Stimulated activated naive CD8-positive, alpha-beta T cell treated with anti-CD3 and anti-CD28 coated beads, Interleukin-15, Interleukin-2, amounts not matched to agents 100 ng/mL and 50 ng/mL, for 24 hours (primary cell): ENCODE measurements at regions not wholly inside any gene's neighbourhood (a gene's known extent, or its start where the extent isn't known, plus 50 kb on each side); places are given as distances from the start of the nearest gene placed in this dataset.

Experiments used
- H3K27ac Mint-ChIP-seq: one replicate; pipeline ENCODE4 v1.8.0; 2021; ENCODE audit warnings: mild to moderate bottlenecking, mixed read lengths
- H3K27me3 Mint-ChIP-seq: one replicate; pipeline ENCODE4 v1.8.0; 2021; ENCODE audit warnings: mixed read lengths
- H3K36me3 Mint-ChIP-seq: one replicate; pipeline ENCODE4 v1.8.0; 2021; ENCODE audit warnings: low read depth, mixed read lengths
- H3K4me1 Mint-ChIP-seq: one replicate; pipeline ENCODE4 v1.8.0; 2021; ENCODE audit warnings: low read depth, mixed read lengths
- H3K4me3 Mint-ChIP-seq: one replicate; pipeline ENCODE4 v1.8.0; 2021; ENCODE audit warnings: mild to moderate bottlenecking, mixed read lengths
- H3K9me3 Mint-ChIP-seq: one replicate; pipeline ENCODE4 v1.8.0; 2021; ENCODE audit warnings: mixed read lengths

DNA sequence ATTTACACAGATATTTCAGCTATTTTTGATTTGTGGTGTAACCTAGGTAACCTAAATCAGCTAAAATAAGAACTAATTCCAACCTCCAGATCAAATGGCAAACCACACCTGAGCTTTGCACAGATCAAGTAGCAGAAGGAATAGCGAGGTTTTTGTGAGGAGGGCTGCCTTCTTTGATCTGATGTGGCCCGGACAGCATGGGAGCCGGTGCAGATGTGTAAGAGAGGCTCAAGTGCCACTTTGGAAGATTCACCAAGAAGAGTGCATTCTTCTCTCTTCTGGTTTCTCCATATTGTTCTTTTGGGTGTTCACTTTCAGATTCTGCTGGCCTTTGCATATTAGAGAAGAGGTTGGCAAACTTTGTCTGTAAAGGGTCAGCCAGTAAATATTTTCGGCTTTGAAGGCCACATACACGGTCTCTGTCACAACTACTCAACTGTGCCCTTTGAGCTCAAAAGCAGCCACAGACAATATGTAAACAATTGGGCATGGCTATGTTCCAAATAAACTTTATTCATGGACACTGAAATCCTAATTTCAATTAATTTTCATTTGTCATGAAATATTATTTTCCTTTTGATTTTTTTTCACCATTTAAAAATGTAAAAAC lies 78.9 kb upstream of the FAM9C start:
- Mint-ChIP-seq H3K9me3 (no peaks in the 10 kb centered on the region), H3K36me3 (no peaks in the 10 kb centered on the region), H3K4me1 (peaks cover 63% of the 10 kb centered on the region), H3K4me3 (peak overlapping the region; percentile 44), H3K27me3 (no peaks in the 10 kb centered on the region), H3K27ac (peak overlapping the region; percentile 75)

DNA sequence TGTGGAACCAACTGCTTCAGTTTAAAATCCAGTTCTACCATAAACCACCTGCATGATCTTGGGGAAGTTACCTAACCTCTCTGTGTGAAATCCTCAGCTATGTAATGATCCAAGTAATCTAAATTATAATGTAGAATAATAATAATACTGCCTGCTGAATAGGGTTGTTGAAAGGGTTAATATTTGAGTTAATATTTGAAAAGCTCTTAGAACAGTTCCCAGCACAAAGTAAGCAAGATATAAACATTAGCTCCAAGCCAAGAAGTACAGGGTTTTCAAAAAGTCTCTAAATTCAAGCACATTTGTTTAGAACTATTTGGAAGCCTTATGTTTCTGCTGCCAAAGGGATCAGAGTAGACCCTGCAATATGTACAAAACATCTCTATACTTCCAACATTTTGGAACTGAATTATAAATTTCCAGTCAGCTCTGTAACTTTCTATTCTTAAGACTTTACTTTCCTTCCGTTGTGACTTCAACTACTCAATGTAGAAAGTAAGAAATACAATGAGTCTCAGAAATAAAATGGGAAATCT lies 76.7 kb upstream of the FAM9C start:
- Mint-ChIP-seq H3K4me1 (peaks cover 41% of the 10 kb centered on the region), H3K9me3 (peaks cover 4% of the 10 kb centered on the region), H3K27ac (no peak overlapping the region), H3K4me3 (no peak overlapping the region), H3K27me3 (no peaks in the 10 kb centered on the region), H3K36me3 (no peaks in the 10 kb centered on the region)

DNA sequence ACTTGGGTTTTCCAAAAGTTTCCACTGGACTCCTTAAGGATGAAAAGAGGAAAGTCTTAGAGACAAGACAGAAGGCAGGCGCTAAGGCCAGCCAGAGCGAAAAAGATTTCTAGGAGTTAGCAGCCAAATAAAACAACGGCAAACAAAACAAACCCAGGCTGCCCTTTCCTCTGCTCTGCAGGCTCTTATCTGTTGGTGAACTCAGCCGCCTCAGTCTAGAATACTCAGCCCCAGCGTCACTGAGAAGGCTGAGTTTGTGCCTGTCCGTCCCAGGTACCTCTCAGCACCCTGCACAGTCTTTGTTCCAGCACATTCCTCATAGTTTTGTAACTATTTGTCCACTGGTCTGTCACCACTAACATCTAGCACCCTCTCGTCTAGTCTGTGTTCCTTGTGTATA lies 75.6 kb upstream of the FAM9C start:
- Mint-ChIP-seq H3K9me3 (peaks cover 4% of the 10 kb centered on the region), H3K27ac (no peak overlapping the region), H3K4me1 (peaks cover 33% of the 10 kb centered on the region), H3K36me3 (no peaks in the 10 kb centered on the region), H3K4me3 (no peak overlapping the region), H3K27me3 (no peaks in the 10 kb centered on the region)

DNA sequence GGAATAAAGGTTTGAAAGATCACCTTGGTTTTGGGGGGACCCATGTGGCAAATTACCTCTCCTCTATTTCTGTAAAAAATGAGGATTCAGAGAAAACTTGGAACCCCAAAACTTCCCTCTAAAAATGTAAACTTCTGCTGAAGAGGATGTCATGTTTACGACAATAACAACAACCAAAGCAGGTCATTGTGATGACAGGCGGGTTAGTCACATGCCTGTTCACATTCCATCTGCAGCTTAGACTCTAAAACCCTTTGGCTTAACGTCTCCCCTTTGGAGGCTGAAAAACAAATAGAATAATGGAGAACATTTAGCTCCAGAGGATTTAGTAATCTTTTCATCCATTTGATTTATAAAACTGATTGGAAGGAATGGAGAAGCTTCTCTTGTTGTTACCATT lies 75.0 kb upstream of the FAM9C start:
- Mint-ChIP-seq H3K36me3 (no peaks in the 10 kb centered on the region), H3K27ac (no peak overlapping the region), H3K9me3 (peaks cover 4% of the 10 kb centered on the region), H3K27me3 (no peaks in the 10 kb centered on the region), H3K4me1 (peaks cover 26% of the 10 kb centered on the region), H3K4me3 (no peak overlapping the region)

GRCh38 chrX:13115146-13115855 lies 70.9 kb upstream of the FAM9C start:
- Mint-ChIP-seq H3K36me3 (no peaks in the 10 kb centered on the region), H3K4me3 (no peak overlapping the region), H3K27ac (no peak overlapping the region), H3K4me1 (peaks cover 3% of the 10 kb centered on the region), H3K27me3 (no peaks in the 10 kb centered on the region), H3K9me3 (peaks cover 4% of the 10 kb centered on the region)

DNA sequence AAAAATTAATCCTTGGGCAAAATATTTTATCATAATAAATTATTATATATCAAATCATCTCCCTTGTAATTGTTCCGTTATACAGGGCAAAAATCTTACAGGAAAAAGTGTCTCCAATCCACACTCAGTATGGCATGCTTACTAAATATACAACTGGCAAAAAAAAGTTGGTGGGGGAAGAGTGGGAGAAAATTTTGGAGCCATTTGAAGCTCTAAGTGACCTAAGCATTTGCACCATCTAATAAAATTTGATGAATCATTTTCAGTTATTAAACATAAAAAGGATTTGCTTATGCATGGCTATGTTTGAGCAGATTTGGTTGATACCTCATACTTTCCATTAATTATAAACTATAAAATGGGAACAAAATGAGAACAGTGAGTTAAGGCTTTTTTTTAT lies 68.1 kb upstream of the FAM9C start:
- H3K36me3 Mint-ChIP-seq = no peaks in the 10 kb centered on the region
- no peaks in the 10 kb centered on the region for H3K27me3 Mint-ChIP-seq
- H3K27ac Mint-ChIP-seq = no peak overlapping the region
- H3K4me3 Mint-ChIP-seq = no peak overlapping the region
- peaks cover 6% of the 10 kb centered on the region for H3K4me1 Mint-ChIP-seq
- H3K9me3 Mint-ChIP-seq = peaks cover 4% of the 10 kb centered on the region

DNA sequence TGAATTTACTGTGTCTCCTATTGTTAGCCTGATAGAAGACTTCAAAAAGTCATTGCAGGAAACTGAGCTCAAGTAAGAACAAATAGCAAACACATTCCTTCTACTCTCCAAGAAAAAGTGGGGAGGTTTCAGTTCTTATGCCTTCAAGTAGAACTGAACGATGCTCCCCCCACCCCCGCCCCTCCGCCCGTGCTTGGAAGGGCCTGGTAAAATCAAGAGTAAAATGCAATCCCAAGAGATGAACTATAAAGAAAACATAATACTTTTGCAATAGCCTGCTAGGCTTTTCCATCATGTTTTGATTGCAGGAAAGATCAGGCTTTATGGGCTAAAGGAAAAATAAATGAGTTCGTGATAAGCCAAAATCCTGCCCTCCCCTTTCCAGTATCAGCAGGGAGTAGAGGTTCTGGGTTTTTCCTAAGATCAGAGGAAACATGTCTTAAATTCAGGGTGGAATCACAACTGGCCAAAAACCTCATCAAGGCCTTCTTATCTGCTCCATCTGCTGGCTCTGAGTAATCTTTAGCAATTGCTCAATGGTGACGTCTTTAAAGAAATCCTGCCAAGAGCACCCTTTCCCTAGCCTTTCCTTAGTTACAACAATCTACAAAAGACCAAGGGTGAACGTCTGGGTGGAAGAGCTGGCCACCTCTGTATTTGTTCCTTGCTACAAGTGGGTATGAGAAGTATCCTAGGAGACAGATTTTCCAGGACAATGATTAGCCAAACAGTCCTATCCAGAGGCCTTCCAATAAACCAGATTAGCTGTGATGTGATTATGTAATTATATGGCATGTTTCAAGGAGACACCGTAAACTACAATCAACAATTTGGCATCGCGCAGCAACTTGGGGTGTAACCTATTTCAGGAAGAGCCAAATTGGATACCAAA lies 66.3 kb upstream of the FAM9C start:
- H3K4me1 Mint-ChIP-seq = peaks cover 6% of the 10 kb centered on the region
- no peak overlapping the region for H3K4me3 Mint-ChIP-seq
- no peak overlapping the region for H3K27ac Mint-ChIP-seq
- H3K27me3 Mint-ChIP-seq = no peaks in the 10 kb centered on the region
- no peaks in the 10 kb centered on the region for H3K36me3 Mint-ChIP-seq
- no peaks in the 10 kb centered on the region for H3K9me3 Mint-ChIP-seq

DNA sequence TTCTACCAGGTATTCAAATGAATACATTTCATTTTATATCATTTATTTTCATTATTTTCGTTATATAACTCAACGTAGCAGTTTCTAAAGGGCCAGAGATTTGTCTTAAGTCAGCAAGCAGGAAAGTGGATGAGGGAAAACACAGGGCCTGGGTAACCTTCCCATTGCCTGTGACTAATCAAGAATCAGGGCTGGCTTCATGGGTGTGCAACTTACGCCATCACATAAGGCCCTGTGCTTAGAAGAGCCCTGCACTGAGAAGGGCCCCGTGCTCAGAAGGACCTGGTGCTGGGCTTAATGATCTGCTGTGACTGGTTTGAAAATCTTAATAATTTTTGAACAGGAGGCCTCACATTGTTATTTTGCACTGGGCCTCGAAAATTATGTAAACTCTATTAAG lies 65.4 kb upstream of the FAM9C start:
- no peak overlapping the region for H3K4me3 Mint-ChIP-seq
- H3K27ac Mint-ChIP-seq = no peak overlapping the region
- H3K36me3 Mint-ChIP-seq = no peaks in the 10 kb centered on the region
- H3K4me1 Mint-ChIP-seq = peaks cover 6% of the 10 kb centered on the region
- H3K27me3 Mint-ChIP-seq = no peaks in the 10 kb centered on the region
- no peaks in the 10 kb centered on the region for H3K9me3 Mint-ChIP-seq

DNA sequence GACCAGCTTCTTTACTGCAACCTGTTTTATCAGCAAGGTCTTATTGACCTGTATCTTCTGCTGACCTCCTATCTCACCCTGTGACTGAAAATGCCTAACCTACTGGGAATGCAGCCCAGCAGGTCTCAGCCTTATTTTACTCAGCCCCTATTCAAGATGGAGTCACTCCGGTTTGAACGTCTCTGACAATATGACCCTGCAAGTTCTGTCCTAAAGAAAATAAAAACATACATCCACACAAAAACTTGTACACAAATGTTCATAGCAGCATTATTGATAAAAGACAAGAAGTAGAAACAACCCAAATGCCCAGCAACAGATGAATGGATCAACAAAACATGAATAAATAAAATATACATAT lies 59.5 kb upstream of the FAM9C start:
- H3K36me3 Mint-ChIP-seq = no peaks in the 10 kb centered on the region
- peaks cover 45% of the 10 kb centered on the region for H3K4me1 Mint-ChIP-seq
- H3K27ac Mint-ChIP-seq = no peak overlapping the region
- H3K9me3 Mint-ChIP-seq = no peaks in the 10 kb centered on the region
- no peak overlapping the region for H3K4me3 Mint-ChIP-seq
- no peaks in the 10 kb centered on the region for H3K27me3 Mint-ChIP-seq

GRCh38 chrX:13103188-13103913 lies 58.9 kb upstream of the FAM9C start:
- peaks cover 50% of the 10 kb centered on the region for H3K4me1 Mint-ChIP-seq
- no peak overlapping the region for H3K4me3 Mint-ChIP-seq
- no peak overlapping the region for H3K27ac Mint-ChIP-seq
- no peaks in the 10 kb centered on the region for H3K27me3 Mint-ChIP-seq
- H3K36me3 Mint-ChIP-seq = no peaks in the 10 kb centered on the region
- H3K9me3 Mint-ChIP-seq = no peaks in the 10 kb centered on the region

DNA sequence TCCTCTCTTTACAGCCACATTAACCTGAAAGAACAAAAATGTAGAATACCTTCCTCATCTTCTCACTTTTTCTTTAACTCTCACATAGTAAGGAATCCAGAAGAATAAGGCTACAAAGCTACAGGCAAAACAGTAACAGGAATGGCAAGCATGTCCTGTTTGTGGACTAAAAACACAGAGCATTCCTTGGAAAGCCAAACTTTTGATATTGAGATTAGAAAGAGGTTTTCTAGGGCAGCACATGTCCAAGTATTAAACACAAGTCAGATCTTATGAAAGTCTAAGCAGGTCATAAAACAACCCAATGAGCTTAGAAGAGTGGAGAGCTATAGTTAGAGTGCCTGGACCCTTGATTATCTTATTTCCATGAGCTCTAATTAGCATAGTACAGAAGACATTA lies 58.2 kb upstream of the FAM9C start:
- no peaks in the 10 kb centered on the region for H3K36me3 Mint-ChIP-seq
- no peaks in the 10 kb centered on the region for H3K27me3 Mint-ChIP-seq
- peak overlapping the region; percentile 26 for H3K27ac Mint-ChIP-seq
- H3K4me1 Mint-ChIP-seq = peaks cover 52% of the 10 kb centered on the region
- H3K9me3 Mint-ChIP-seq = no peaks in the 10 kb centered on the region
- H3K4me3 Mint-ChIP-seq = no peak overlapping the region

DNA sequence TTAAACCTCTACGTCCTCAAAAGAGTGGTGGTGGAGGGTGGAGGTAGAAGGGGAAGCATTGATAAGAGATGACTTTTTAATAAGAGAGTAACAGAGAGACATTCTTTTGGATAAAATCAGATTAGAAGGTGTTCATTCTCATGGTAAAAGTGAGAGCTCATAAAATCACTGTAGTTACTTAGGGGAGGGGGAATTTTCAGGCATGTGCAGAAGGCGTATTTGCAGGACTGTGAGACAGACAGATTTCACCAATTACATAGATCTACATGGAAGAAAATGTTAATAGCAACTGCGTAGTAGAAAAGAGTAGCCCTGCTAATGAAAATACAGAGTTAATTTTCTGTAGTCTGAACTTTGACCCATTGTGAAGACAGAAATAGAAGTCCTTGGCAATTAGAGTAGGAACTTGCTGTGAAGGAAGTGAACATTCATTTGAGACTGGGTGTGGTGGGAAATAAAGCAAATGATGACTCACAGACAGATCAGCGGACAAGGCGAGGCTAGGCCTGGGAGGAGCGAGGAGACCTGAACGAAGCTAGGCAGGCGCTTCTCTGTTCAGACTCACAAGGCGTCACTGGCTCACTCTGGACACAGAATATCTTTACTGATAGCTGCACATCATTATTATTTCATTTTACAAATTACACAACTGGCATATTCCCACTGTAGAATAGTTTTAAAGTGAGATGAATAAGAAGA lies 57.2 kb upstream of the FAM9C start:
- H3K9me3 Mint-ChIP-seq = no peaks in the 10 kb centered on the region
- H3K27ac Mint-ChIP-seq = peak overlapping the region; percentile 69
- no peaks in the 10 kb centered on the region for H3K36me3 Mint-ChIP-seq
- H3K27me3 Mint-ChIP-seq = no peaks in the 10 kb centered on the region
- H3K4me1 Mint-ChIP-seq = peaks cover 60% of the 10 kb centered on the region
- H3K4me3 Mint-ChIP-seq = peak overlapping the region; percentile 41

DNA sequence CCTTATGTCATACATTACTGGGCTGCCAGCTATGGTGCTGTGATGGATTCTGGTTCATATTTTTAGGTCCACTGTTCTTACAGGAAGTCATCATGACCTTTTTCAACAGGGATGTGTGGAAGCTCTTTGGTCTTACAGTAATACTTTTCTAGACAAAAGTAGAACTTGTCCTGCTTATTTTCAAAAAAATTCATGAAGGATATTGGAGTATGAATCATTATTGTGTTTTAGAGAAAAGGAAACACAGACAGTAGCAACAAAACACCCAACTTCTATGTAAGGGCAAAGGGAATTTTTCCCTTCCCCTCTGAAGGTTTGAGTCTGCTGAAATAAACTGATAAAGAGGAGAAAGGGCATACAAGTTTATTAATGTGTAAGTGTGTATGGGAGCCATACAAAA lies 54.7 kb upstream of the FAM9C start:
- Mint-ChIP-seq H3K27me3 (no peaks in the 10 kb centered on the region), H3K4me3 (no peak overlapping the region), H3K27ac (peak overlapping the region; percentile 51), H3K4me1 (peaks cover 83% of the 10 kb centered on the region), H3K36me3 (no peaks in the 10 kb centered on the region), H3K9me3 (no peaks in the 10 kb centered on the region)

- Mint-ChIP-seq H3K36me3 (no peaks in the 10 kb centered on the region), H3K4me1 (peaks cover 87% of the 10 kb centered on the region), H3K4me3 (no peak overlapping the region), H3K9me3 (no peaks in the 10 kb centered on the region), H3K27ac (peak overlapping the region; percentile 77), H3K27me3 (no peaks in the 10 kb centered on the region)
Measured at GRCh38 chrX:13096728-13097127, 52.3 kb upstream of the FAM9C start.
